Stimulated activated memory B cell treated with anti-CD40 and anti-IgM and Interleukin-4, amounts not matched to agents 10 μg/mL and 1 μg/mL and 100 μg/mL, for 72 hours (primary cell): ENCODE measurements at regions not wholly inside any gene's neighbourhood (a gene's known extent, or its start where the extent isn't known, plus 50 kb on each side); places are given as distances from the start of the nearest gene placed in this dataset.

Experiments
- ATAC-seq: fragments of 150-1000 bp; cut with Tn5 transposase; 2 replicates; pipeline ENCODE4 v1.10.0; 2021
- H3K27ac Mint-ChIP-seq: one replicate; pipeline ENCODE4 v1.8.0; 2022; ENCODE audit warnings: mild to moderate bottlenecking, mixed read lengths
- H3K27me3 Mint-ChIP-seq: one replicate; pipeline ENCODE4 v1.8.0; 2022; ENCODE audit warnings: mixed read lengths
- H3K36me3 Mint-ChIP-seq: one replicate; pipeline ENCODE4 v1.8.0; 2022; ENCODE audit warnings: mixed read lengths
- H3K4me1 Mint-ChIP-seq: one replicate; pipeline ENCODE4 v1.8.0; 2022; ENCODE audit warnings: mixed read lengths
- H3K4me3 Mint-ChIP-seq: one replicate; pipeline ENCODE4 v1.8.0; 2022; ENCODE audit warnings: mild to moderate bottlenecking, moderate library complexity, mixed read lengths
- H3K9me3 Mint-ChIP-seq: one replicate; pipeline ENCODE4 v1.8.0; 2022; ENCODE audit warnings: mixed read lengths

DNA sequence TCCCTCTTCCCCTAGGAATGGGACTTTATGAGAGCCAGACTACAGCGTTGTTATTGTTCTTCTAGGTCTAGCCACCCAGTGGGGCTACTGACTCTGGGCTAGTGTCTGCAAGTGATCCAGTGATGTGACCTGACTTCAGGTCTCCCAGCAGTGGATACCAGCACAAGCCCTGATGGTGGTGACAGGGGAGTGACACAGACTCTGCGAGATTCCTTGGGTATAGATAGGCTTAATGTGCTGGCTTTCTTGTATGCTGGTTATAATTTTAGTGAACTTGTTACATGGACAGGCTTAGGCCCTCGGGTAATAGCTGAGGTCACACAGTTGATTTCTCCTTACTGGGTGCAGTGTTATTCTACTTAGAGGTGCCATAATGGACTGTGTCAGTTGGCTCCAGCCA lies 106.9 kb downstream of the TBC1D30 start:
- no peak overlapping the region for H3K4me3 Mint-ChIP-seq

DNA sequence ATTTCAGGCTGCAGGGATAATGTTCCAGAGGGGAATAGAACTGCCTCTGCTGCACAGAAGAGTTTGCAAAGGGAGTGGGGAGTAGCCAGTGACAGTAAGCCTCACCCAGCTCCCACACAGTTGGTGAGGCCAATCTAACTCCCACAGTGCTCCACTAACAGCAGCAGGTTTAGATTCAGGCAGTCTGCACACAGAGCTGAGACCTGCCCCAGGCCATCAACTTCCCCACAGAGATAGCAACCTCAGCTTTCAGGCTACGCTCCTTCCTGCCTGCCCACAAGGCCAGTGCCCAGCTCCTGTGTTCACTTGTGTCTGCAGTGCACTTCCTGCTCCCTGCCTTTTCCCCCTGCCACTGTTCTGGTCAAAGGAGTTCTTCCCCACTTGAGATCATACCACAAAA lies 107.5 kb downstream of the TBC1D30 start:
- Mint-ChIP-seq H3K4me3 (no peak overlapping the region), H3K4me1 (no peaks in the 10 kb centered on the region), H3K9me3 (peaks cover 2% of the 10 kb centered on the region), H3K27me3 (peaks cover 35% of the 10 kb centered on the region), H3K27ac (no peak overlapping the region), H3K36me3 (no peaks in the 10 kb centered on the region)
- ATAC-seq, result peak; percentile 38

More for the DNA sequence above, 106.9 kb downstream of the TBC1D30 start:
- ATAC-seq, result no peak
- Mint-ChIP-seq H3K27ac (no peak overlapping the region), H3K4me1 (no peaks in the 10 kb centered on the region), H3K36me3 (no peaks in the 10 kb centered on the region), H3K27me3 (peaks cover 42% of the 10 kb centered on the region), H3K9me3 (peaks cover 2% of the 10 kb centered on the region)

GRCh38 chr12:64933791-64934190 lies 109.3 kb downstream of the TBC1D30 start:
- H3K27ac Mint-ChIP-seq, result no peak overlapping the region
- H3K27me3 Mint-ChIP-seq, result peaks cover 37% of the 10 kb centered on the region
- H3K4me3 Mint-ChIP-seq, result no peak overlapping the region
- peaks cover 2% of the 10 kb centered on the region for H3K9me3 Mint-ChIP-seq
- H3K36me3 Mint-ChIP-seq, result no peaks in the 10 kb centered on the region
- no peak for ATAC-seq
- H3K4me1 Mint-ChIP-seq, result no peaks in the 10 kb centered on the region

DNA sequence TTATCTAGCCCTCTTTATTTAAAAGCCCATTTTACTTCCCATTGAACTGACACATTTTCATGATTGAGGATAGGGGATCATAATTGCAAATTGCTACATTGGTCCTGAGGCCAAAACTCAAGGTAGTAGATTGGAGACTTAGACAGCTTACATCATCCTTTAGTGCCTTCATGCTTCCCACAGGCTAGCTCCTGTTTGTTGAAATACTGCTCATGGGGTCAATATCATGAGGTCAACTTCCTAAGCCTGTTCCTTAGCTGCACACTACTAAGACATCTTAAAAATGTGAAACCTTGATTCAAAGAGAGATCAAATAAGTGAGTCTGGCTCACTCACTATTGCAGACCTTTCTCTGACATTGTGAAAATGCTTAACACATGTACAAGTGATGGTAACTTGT lies 113.0 kb downstream of the TBC1D30 start:
- Mint-ChIP-seq H3K27me3 (peaks cover 41% of the 10 kb centered on the region), H3K27ac (no peak overlapping the region), H3K9me3 (no peaks in the 10 kb centered on the region), H3K4me3 (no peak overlapping the region), H3K4me1 (no peaks in the 10 kb centered on the region), H3K36me3 (no peaks in the 10 kb centered on the region)
- ATAC-seq, result no peak

DNA sequence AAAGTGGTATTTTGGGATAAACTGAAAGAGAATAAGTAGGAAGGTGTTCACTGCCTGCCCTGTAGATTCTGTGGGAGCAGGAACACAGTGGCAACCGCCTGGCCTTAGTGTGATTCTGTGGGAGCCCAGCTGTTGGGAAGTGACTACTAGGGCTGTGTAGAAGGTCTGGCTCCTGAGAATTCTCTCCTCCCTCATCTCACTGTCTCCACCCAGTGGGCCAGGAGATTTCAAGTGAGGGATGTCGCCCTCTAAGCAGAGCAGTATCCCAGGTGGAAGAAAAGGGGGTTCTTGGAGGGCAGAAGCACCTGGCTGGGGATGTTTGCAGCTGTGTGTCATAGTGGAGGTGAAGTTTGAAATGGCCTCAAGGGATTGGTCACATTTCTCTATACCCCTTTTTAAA lies 113.7 kb downstream of the TBC1D30 start:
- Mint-ChIP-seq H3K27me3 (peaks cover 41% of the 10 kb centered on the region), H3K9me3 (no peaks in the 10 kb centered on the region), H3K27ac (no peak overlapping the region), H3K4me3 (no peak overlapping the region), H3K36me3 (no peaks in the 10 kb centered on the region), H3K4me1 (no peaks in the 10 kb centered on the region)
- no peak for ATAC-seq

GRCh38 chr12:64943686-64944085 lies 119.2 kb downstream of the TBC1D30 start:
- ATAC-seq, result no peak
- H3K4me3 Mint-ChIP-seq, result no peak overlapping the region
- no peaks in the 10 kb centered on the region for H3K9me3 Mint-ChIP-seq
- peaks cover 31% of the 10 kb centered on the region for H3K27me3 Mint-ChIP-seq
- H3K4me1 Mint-ChIP-seq, result no peaks in the 10 kb centered on the region
- H3K27ac Mint-ChIP-seq, result no peak overlapping the region
- no peaks in the 10 kb centered on the region for H3K36me3 Mint-ChIP-seq

- Mint-ChIP-seq H3K27ac (no peak overlapping the region), H3K27me3 (peaks cover 27% of the 10 kb centered on the region), H3K4me3 (no peak overlapping the region), H3K9me3 (no peaks in the 10 kb centered on the region), H3K4me1 (no peaks in the 10 kb centered on the region), H3K36me3 (no peaks in the 10 kb centered on the region)
- no peak for ATAC-seq
These were observed 120.5 kb downstream of the TBC1D30 start for GRCh38 chr12:64944966-64945365.

DNA sequence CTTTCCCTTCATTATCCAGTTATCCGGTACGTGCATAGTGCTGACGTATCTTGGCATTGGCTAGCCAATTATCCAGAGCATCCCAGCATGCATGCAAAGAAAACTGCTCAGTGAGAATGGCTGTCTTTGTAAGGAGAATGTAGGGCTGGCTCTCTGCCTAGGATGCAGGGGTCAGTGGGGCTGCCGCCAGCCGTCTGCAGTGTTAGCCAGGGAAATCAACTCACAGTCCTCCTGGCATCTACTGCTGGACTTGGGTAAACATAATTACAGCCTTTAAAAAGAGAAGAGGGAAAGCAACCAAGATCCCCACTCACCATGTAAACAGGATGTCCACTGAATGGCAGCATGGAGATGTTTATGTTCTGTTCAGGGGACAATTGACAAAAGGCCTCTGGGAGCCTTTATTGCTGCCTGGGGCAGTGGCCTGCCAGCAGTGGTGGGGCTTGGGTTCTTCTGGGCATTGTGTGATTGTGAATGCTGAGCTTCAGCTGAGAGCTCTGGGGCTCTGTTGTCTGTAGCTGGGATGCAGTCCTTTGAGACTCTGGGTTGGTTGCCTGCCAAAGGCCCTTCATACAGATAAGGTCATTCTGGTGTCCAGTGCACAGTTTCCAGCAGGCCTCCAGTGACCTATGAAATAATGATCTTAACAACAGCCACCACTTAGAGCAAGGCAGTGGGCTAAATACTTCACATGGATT lies 121.8 kb downstream of the TBC1D30 start:
- Mint-ChIP-seq H3K4me3 (no peak overlapping the region), H3K36me3 (no peaks in the 10 kb centered on the region), H3K27ac (no peak overlapping the region), H3K9me3 (no peaks in the 10 kb centered on the region), H3K4me1 (no peaks in the 10 kb centered on the region), H3K27me3 (peaks cover 23% of the 10 kb centered on the region)
- no peak for ATAC-seq

DNA sequence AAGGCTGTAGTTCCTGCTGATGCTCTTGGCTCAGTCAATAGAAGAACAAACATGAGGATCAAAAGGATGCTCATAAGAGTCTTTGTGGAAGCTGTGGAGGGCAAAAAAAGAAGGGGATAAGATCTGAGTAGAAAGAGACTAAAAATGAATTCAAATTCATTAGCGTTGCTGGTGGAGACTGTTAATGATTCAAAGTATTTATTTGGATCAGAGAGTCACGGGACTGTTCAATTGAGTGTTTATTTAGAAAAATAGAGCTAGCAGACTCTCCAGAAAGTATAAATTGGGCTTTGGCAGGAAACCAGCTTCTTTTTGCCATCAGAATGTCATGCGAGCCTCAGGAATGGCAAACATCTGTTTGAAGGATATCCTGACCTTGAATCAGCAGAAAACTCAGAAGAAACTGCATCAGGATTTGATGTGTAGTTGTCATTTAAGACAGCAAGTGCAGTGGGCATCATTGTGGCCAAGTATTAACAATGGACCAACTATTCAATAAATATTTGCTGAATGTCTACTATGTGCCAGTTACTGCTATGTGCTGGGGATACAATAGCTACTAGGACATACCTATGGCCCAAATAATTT lies 126.4 kb downstream of the TBC1D30 start:
- no peak overlapping the region for H3K27ac Mint-ChIP-seq
- H3K9me3 Mint-ChIP-seq, result no peaks in the 10 kb centered on the region
- no peak overlapping the region for H3K4me3 Mint-ChIP-seq
- H3K27me3 Mint-ChIP-seq, result peaks cover 18% of the 10 kb centered on the region
- no peaks in the 10 kb centered on the region for H3K4me1 Mint-ChIP-seq
- ATAC-seq, result no peak
- no peaks in the 10 kb centered on the region for H3K36me3 Mint-ChIP-seq

DNA sequence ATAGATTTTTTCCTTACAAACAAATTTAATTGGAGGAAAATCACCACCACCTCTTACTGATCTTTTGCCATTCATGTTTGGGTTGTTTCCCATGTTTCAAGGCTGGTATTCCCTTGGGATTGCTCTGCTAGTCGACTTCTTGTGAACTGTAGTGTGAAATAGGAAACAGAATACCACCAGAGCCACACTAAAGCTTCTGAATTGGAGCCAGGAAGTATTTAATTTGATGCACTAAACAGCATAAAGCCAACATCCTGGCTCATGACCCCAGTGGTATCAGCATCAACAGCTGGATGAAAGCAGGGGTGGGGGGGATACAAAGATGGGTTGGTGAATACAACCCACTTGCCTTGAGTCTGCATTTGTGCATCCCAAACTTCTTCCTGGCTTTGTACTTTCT lies 127.5 kb downstream of the TBC1D30 start:
- H3K4me1 Mint-ChIP-seq, result no peaks in the 10 kb centered on the region
- no peak overlapping the region for H3K4me3 Mint-ChIP-seq
- ATAC-seq, result no peak
- H3K9me3 Mint-ChIP-seq, result no peaks in the 10 kb centered on the region
- H3K36me3 Mint-ChIP-seq, result no peaks in the 10 kb centered on the region
- no peak overlapping the region for H3K27ac Mint-ChIP-seq
- peaks cover 18% of the 10 kb centered on the region for H3K27me3 Mint-ChIP-seq

GRCh38 chr12:64955746-64956145 lies 131.3 kb downstream of the TBC1D30 start:
- H3K4me3 Mint-ChIP-seq, result no peak overlapping the region
- no peaks in the 10 kb centered on the region for H3K36me3 Mint-ChIP-seq
- H3K27me3 Mint-ChIP-seq, result peaks cover 11% of the 10 kb centered on the region
- no peaks in the 10 kb centered on the region for H3K4me1 Mint-ChIP-seq
- ATAC-seq, result no peak
- no peaks in the 10 kb centered on the region for H3K9me3 Mint-ChIP-seq
- no peak overlapping the region for H3K27ac Mint-ChIP-seq

GRCh38 chr12:64965920-64966319 lies 141.5 kb downstream of the TBC1D30 start:
- H3K27me3 Mint-ChIP-seq, result peaks cover 50% of the 10 kb centered on the region
- H3K4me1 Mint-ChIP-seq, result no peaks in the 10 kb centered on the region
- no peak for ATAC-seq

DNA sequence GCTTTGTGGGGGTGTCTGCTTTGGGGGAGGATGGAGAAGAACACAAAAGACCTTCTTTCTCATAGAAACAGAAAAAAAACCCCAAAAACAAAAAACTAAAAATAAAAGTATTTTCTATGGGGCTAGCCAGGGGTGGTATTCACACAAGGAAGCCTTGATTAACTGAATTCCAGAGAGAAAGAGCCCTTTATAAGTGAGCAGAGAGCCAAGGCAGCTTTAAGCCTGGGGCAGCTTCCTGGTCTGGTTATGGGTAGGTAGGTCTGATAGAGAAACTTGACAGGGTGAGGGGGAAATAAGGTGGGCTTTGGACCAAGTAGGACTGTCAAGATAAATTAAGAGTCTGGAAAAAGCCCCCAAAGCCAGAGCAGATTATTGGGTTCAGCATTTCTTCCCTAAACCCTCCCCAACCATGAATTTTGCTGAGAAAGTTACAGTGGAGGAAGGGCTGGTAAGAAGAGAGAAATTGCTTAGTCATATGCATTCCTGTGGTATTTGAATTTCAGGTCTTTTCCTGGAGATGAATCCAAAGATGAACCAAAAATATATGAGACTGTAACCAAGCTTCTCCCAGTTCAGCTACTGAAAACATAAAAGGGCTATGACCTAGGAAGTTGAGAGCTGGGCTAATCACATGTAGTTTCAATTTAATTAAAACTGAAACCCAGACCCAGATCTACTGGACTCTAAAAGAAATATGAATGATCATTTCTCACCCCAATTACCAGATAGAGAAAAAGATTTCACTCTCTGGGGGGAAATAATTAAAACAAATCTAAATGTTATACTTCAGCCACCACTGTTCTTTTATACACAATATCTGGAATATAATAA lies 144.8 kb downstream of the TBC1D30 start:
- Mint-ChIP-seq H3K4me1 (no peaks in the 10 kb centered on the region), H3K4me3 (no peak overlapping the region), H3K36me3 (no peaks in the 10 kb centered on the region), H3K27ac (no peak overlapping the region), H3K27me3 (peaks cover 41% of the 10 kb centered on the region), H3K9me3 (no peaks in the 10 kb centered on the region)
- ATAC-seq, result no peak

More at GRCh38 chr12:64965920-64966319, 141.5 kb downstream of the TBC1D30 start:
- Mint-ChIP-seq H3K27ac (no peak overlapping the region), H3K9me3 (peaks cover 6% of the 10 kb centered on the region), H3K36me3 (no peaks in the 10 kb centered on the region), H3K4me3 (no peak overlapping the region)

DNA sequence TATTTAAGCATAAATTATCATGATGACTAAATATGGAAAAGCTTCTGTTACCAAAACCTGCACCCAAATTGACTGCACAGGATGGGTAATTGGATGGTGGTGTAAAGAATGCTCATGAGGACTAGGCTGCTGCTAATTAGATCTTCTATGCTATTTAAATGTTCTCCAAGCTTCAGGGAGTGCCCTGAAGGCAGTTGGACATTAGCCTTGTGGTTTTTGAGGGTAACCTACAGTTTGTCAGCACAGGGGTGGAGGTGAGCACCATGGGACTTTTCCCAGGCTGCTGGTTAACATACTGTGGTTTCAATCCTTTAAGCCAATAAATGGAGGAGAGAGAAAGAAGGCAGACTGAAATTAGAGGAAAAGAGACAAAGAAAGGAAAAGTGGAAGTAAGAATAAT lies 145.0 kb downstream of the WIF1 start:
- Mint-ChIP-seq H3K4me3 (no peak overlapping the region), H3K4me1 (no peaks in the 10 kb centered on the region), H3K36me3 (no peaks in the 10 kb centered on the region), H3K27ac (no peak overlapping the region), H3K27me3 (peaks cover 5% of the 10 kb centered on the region), H3K9me3 (peaks cover 8% of the 10 kb centered on the region)
- ATAC-seq, result no peak

DNA sequence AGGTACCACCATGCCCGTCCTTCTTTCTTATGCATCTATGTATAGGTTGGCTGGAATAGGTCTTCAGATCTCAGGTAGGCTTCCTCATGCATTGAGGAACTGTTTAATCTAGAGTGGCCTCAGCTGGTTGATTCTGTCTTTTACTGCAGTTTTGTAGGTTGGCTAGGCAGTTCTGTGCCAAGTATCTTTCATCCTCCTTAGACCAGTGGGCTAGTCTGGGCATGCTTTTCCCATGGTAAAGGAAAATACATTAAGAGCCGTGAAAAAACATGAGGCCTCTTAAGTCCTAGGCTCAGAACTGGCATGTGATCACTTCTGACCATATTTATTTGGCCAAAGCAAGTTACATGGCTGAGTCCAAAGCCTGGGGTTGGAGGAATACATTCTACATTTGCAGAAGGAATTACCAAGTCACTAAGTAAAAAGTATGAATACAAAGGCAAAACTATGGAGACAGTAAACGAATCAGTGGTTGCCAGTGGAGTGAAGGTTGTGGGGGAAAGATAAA lies 137.3 kb downstream of the WIF1 start:
- no peak for ATAC-seq
- H3K4me3 Mint-ChIP-seq, result no peak overlapping the region
- H3K9me3 Mint-ChIP-seq, result peaks cover 11% of the 10 kb centered on the region
- no peaks in the 10 kb centered on the region for H3K36me3 Mint-ChIP-seq
- peaks cover 15% of the 10 kb centered on the region for H3K27me3 Mint-ChIP-seq
- no peaks in the 10 kb centered on the region for H3K4me1 Mint-ChIP-seq
- no peak overlapping the region for H3K27ac Mint-ChIP-seq
